ENCODE measurements at regions not wholly inside any gene's neighbourhood (a gene's known extent, or its start where the extent isn't known, plus 50 kb on each side); places are given as distances from the start of the nearest gene placed in this dataset.

GRCh38 chr1:17877316-17877715 is 122.2 kb downstream of the ACTL8 start:
- Mint-ChIP-seq H3K36me3 (no peaks in the 10 kb centered on the region), H3K9me3 (no peaks in the 10 kb centered on the region), H3K27ac (no peak overlapping the region), H3K27me3 (peaks cover 0 to 8% of the 10 kb centered on the region in 2 donors), H3K4me3 (no peak overlapping the region), H3K4me1 (ENCODE audit: low read depth in 2 of 2) (no peaks in the 10 kb centered on the region)
- ATAC-seq (no peak), DNase-seq (ENCODE audit: low spot score) (no peak)

GRCh38 chr1:17877896-17878295 is 122.8 kb downstream of the ACTL8 start:
- no peak for ATAC-seq
- Mint-ChIP-seq H3K4me1 (ENCODE audit: low read depth in 2 of 2) (no peaks in the 10 kb centered on the region), H3K27me3 (peaks cover 0 to 8% of the 10 kb centered on the region in 2 donors), H3K27ac (no peak overlapping the region), H3K9me3 (no peaks in the 10 kb centered on the region), H3K36me3 (no peaks in the 10 kb centered on the region), H3K4me3 (no peak overlapping the region)
- no peak for DNase-seq (ENCODE audit: low spot score)

- Mint-ChIP-seq H3K4me3 (no peak overlapping the region), H3K4me1 (ENCODE audit: low read depth in 2 of 2) (no peaks in the 10 kb centered on the region), H3K9me3 (no peaks in the 10 kb centered on the region), H3K36me3 (no peaks in the 10 kb centered on the region), H3K27ac (no peak overlapping the region), H3K27me3 (peaks cover 5 to 8% of the 10 kb centered on the region in 2 donors)
- ATAC-seq (no peak), DNase-seq (ENCODE audit: low spot score) (no peak)
Measured at GRCh38 chr1:17878837-17879236, 123.7 kb downstream of the ACTL8 start.

GRCh38 chr1:17880449-17880848 is 125.3 kb downstream of the ACTL8 start:
- H3K36me3 Mint-ChIP-seq, result no peaks in the 10 kb centered on the region
- no peaks in the 10 kb centered on the region for H3K4me1 Mint-ChIP-seq (ENCODE audit: low read depth in 2 of 2)
- no peak overlapping the region for H3K27ac Mint-ChIP-seq
- DNase-seq (ENCODE audit: low spot score) (no peak), ATAC-seq (no peak)
- H3K9me3 Mint-ChIP-seq, result no peaks in the 10 kb centered on the region
- no peak overlapping the region for H3K4me3 Mint-ChIP-seq
- H3K27me3 Mint-ChIP-seq, result peaks cover 8 to 11% of the 10 kb centered on the region in 2 donors

GRCh38 chr1:17881761-17882160 is 126.6 kb downstream of the ACTL8 start:
- Mint-ChIP-seq H3K9me3 (no peaks in the 10 kb centered on the region), H3K4me3 (no peak overlapping the region), H3K27ac (no peak overlapping the region), H3K27me3 (peaks cover 6 to 15% of the 10 kb centered on the region in 2 donors), H3K36me3 (no peaks in the 10 kb centered on the region), H3K4me1 (ENCODE audit: low read depth in 2 of 2) (no peaks in the 10 kb centered on the region)
- DNase-seq (ENCODE audit: low spot score) (no peak), ATAC-seq (no peak)

GRCh38 chr1:17883136-17883535 is 128.0 kb downstream of the ACTL8 start:
- ATAC-seq, result no peak
- Mint-ChIP-seq H3K27ac (no peak overlapping the region), H3K9me3 (no peaks in the 10 kb centered on the region), H3K27me3 (peaks cover 6 to 15% of the 10 kb centered on the region in 2 donors), H3K4me1 (ENCODE audit: low read depth in 2 of 2) (no peaks in the 10 kb centered on the region), H3K36me3 (no peaks in the 10 kb centered on the region), H3K4me3 (no peak overlapping the region)
- no peak for DNase-seq (ENCODE audit: low spot score)

GRCh38 chr1:17883662-17884395 is 128.7 kb downstream of the ACTL8 start:
- ATAC-seq, result no peak
- no peak overlapping the region for H3K4me3 Mint-ChIP-seq

GRCh38 chr1:17885663-17886320 is 130.7 kb downstream of the ACTL8 start:
- no peak overlapping the region for H3K4me3 Mint-ChIP-seq
- H3K36me3 Mint-ChIP-seq, result no peaks in the 10 kb centered on the region
- H3K27me3 Mint-ChIP-seq, result peaks cover 4 to 16% of the 10 kb centered on the region in 2 donors
- no peaks in the 10 kb centered on the region for H3K4me1 Mint-ChIP-seq (ENCODE audit: low read depth in 2 of 2)
- no peak for DNase-seq (ENCODE audit: low spot score)
- no peak overlapping the region for H3K27ac Mint-ChIP-seq
- H3K9me3 Mint-ChIP-seq, result no peaks in the 10 kb centered on the region
- ATAC-seq, result no peak

More at GRCh38 chr1:17883662-17884395, 128.7 kb downstream of the ACTL8 start:
- no peaks in the 10 kb centered on the region for H3K9me3 Mint-ChIP-seq
- H3K36me3 Mint-ChIP-seq, result no peaks in the 10 kb centered on the region
- H3K27me3 Mint-ChIP-seq, result peaks cover 6 to 15% of the 10 kb centered on the region in 2 donors
- no peak for DNase-seq (ENCODE audit: low spot score)
- no peak overlapping the region for H3K27ac Mint-ChIP-seq
- H3K4me1 Mint-ChIP-seq (ENCODE audit: low read depth in 2 of 2), result no peaks in the 10 kb centered on the region

- no peaks in the 10 kb centered on the region for H3K36me3 Mint-ChIP-seq
- no peaks in the 10 kb centered on the region for H3K4me1 Mint-ChIP-seq (ENCODE audit: low read depth in 2 of 2)
- H3K27ac Mint-ChIP-seq, result no peak overlapping the region
- no peaks in the 10 kb centered on the region for H3K9me3 Mint-ChIP-seq
- H3K27me3 Mint-ChIP-seq, result peaks cover 7 to 22% of the 10 kb centered on the region in 2 donors
- DNase-seq (ENCODE audit: low spot score), result no peak
- no peak for ATAC-seq
- H3K4me3 Mint-ChIP-seq, result no peak overlapping the region
Measured at GRCh38 chr1:17886386-17886785, 131.3 kb downstream of the ACTL8 start.

GRCh38 chr1:17886838-17887441 is 131.8 kb downstream of the ACTL8 start:
- Mint-ChIP-seq H3K27me3 (peaks cover 7 to 22% of the 10 kb centered on the region in 2 donors), H3K4me3 (no peak overlapping the region), H3K27ac (no peak overlapping the region), H3K4me1 (ENCODE audit: low read depth in 2 of 2) (no peaks in the 10 kb centered on the region), H3K36me3 (no peaks in the 10 kb centered on the region), H3K9me3 (no peaks in the 10 kb centered on the region)
- no peak for ATAC-seq
- DNase-seq (ENCODE audit: low spot score), result no peak

- Mint-ChIP-seq H3K27ac (no peak overlapping the region), H3K36me3 (no peaks in the 10 kb centered on the region), H3K27me3 (peaks cover 7 to 22% of the 10 kb centered on the region in 2 donors), H3K9me3 (no peaks in the 10 kb centered on the region), H3K4me1 (ENCODE audit: low read depth in 2 of 2) (no peaks in the 10 kb centered on the region), H3K4me3 (no peak overlapping the region)
- no peak for ATAC-seq
- DNase-seq (ENCODE audit: low spot score), result no peak
Measured at GRCh38 chr1:17887661-17888371, 132.7 kb downstream of the ACTL8 start.

- H3K4me3 Mint-ChIP-seq, result no peak overlapping the region
- no peak overlapping the region for H3K27ac Mint-ChIP-seq
- no peaks in the 10 kb centered on the region for H3K36me3 Mint-ChIP-seq
- H3K27me3 Mint-ChIP-seq, result peaks cover 4 to 14% of the 10 kb centered on the region in 2 donors
- no peak for ATAC-seq
- H3K4me1 Mint-ChIP-seq (ENCODE audit: low read depth in 2 of 2), result no peaks in the 10 kb centered on the region
- no peaks in the 10 kb centered on the region for H3K9me3 Mint-ChIP-seq
- peak; percentile 37 for DNase-seq (ENCODE audit: low spot score)
Measured at GRCh38 chr1:17890056-17890814, 135.1 kb downstream of the ACTL8 start.

GRCh38 chr1:17890815-17891191 is 135.7 kb downstream of the ACTL8 start:
- Mint-ChIP-seq H3K4me3 (no peak overlapping the region), H3K27me3 (peaks cover 4 to 8% of the 10 kb centered on the region in 2 donors), H3K9me3 (no peaks in the 10 kb centered on the region), H3K27ac (no peak overlapping the region), H3K4me1 (ENCODE audit: low read depth in 2 of 2) (no peaks in the 10 kb centered on the region), H3K36me3 (no peaks in the 10 kb centered on the region)
- DNase-seq (ENCODE audit: low spot score) (peak; percentile 13), ATAC-seq (peak in 1 of 2 donors; percentile 15)

All from natural killer cell treated with Interleukin-12 subunit alpha and Interleukin-12 subunit beta and Interleukin-15 and Interleukin-18, amount 100 ng/mL, for 72 hours (primary cell).